ENCODE measurements at regions not wholly inside any gene's neighbourhood (a gene's known extent, or its start where the extent isn't known, plus 50 kb on each side); places are given as distances from the start of the nearest gene placed in this dataset.

DNA sequence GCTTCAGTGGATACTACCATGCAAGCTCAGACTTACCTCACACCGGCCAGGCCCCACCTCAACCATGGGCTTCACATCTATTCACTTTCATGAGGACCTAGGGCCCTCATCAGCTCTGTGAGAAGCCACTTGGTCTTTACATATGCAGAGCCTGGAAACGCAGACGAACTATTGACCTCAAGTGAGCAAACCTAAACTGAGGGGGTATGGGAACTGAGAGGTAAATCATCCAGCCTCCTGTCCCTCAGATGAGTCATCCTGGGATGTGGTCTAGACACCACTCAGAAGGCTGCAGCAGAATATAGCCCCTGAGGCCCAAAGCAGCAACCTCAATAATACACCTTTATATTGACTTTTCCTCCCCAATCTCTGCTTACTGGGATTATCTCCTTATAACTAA lies 578.0 kb downstream of the INSC start:
- TF ChIP-seq, protein P1, sequence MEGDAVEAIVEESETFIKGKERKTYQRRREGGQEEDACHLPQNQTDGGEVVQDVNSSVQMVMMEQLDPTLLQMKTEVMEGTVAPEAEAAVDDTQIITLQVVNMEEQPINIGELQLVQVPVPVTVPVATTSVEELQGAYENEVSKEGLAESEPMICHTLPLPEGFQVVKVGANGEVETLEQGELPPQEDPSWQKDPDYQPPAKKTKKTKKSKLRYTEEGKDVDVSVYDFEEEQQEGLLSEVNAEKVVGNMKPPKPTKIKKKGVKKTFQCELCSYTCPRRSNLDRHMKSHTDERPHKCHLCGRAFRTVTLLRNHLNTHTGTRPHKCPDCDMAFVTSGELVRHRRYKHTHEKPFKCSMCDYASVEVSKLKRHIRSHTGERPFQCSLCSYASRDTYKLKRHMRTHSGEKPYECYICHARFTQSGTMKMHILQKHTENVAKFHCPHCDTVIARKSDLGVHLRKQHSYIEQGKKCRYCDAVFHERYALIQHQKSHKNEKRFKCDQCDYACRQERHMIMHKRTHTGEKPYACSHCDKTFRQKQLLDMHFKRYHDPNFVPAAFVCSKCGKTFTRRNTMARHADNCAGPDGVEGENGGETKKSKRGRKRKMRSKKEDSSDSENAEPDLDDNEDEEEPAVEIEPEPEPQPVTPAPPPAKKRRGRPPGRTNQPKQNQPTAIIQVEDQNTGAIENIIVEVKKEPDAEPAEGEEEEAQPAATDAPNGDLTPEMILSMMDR (IDR thresholded peaks at IDR 0.05 in 2 of 3, conservative IDR thresholded peaks at IDR 0.05 in 1 of 3; ENCODE audit: borderline replicate concordance in 1 of 3, insufficient read depth in 1 of 3, low read depth in 2 of 3, low read length in 2 of 3): no peak
- no peak for TF ChIP-seq CBX3 (IDR thresholded peaks at IDR 0.05; ENCODE audit: low read depth)
- TF ChIP-seq RAD21 (IDR thresholded peaks at IDR 0.05; ENCODE audit: low read depth): no peak
- ChIA-PET CTCF (no interaction called here), RAD21 (ENCODE audit: low non-redundant PET in 1 of 2, low total read pairs in 2 of 2, uncharacterized antibody in 2 of 2, unreplicated experiment in 2 of 2) (no interaction called here), POLR2A (no interaction called here)
- Histone ChIP-seq H3K9ac (ENCODE audit: low read length) (no peak overlapping the region), H3K4me1 (ENCODE audit: control insufficient read depth in 1 of 2, insufficient read depth in 2 of 2, low read length in 2 of 2) (no peaks in the 10 kb centered on the region), H3K79me2 (ENCODE audit: insufficient read depth, low read length) (no peaks in the 10 kb centered on the region), H3K4me3 (replicated peaks in 1 of 2; ENCODE audit: low read depth in 1 of 2, low read length in 2 of 2) (no peak overlapping the region), H3K27ac (ENCODE audit: low read depth, low read length) (no peak overlapping the region), H3K4me2 (ENCODE audit: low read length) (no peak overlapping the region), H3K9me3 (ENCODE audit: control insufficient read depth in 1 of 2, insufficient read depth in 1 of 2, low read depth in 1 of 2, low read length in 2 of 2) (no peaks in the 10 kb centered on the region), H2AFZ (ENCODE audit: low read depth, low read length, poor library complexity, severe bottlenecking) (no peak overlapping the region), H4K20me1 (ENCODE audit: insufficient read depth) (no peaks in the 10 kb centered on the region), H3K36me3 (ENCODE audit: control insufficient read depth in 1 of 2, insufficient read depth in 2 of 2, low read length in 2 of 2) (no peaks in the 10 kb centered on the region), H3K9me2 (ENCODE audit: insufficient read depth) (no peaks in the 10 kb centered on the region), H3K27me3 (ENCODE audit: insufficient read depth, low read length) (0 out of 2 replicates have a peak, but pooled peaks cover 5% of the 10 kb centered on the region)
- BruUV-seq (replicated peaks): no TSS peak
- DNase-seq (ENCODE audit: low read depth, low spot score) (no peak), ATAC-seq (no peak)
- intact Hi-C loops (cut with micrococcal nuclease): no loop called here

DNA sequence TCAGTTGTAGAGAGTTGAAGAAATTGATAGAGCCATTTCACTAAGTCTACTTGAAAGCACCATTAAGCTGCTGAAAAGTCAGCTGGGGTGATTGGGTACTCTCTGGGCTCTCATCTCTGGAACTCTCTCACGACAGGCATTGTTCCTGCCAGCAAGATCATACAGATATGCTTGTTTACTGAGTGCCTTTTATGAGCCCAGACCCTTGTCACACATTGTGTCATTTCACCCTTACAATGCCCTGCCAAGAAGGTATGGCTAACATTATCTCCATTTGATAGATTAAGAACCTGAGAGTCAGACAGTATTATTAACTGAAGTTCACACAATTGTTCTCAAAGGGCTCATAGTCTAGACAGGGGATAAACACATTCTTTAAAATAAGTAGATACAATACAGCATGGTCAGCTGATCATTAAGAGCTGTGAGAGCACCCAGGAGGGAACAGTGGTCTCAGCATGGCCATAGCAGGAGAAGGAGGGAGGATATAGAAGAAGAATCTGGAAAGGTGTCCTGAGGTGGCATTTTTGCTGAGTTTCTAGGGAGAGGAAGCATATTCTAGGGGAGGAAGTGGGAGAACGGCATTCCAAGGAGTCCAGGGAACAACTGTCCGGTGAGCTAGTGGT lies 580.5 kb downstream of the INSC start:
- no peak overlapping the region for H3K4me2 ChIP-seq (ENCODE audit: low read length)
- DNase-seq (ENCODE audit: low read depth, low spot score) (no peak), ATAC-seq (no peak)
- no peaks in the 10 kb centered on the region for H3K9me3 ChIP-seq (ENCODE audit: control insufficient read depth in 1 of 2, insufficient read depth in 1 of 2, low read depth in 1 of 2, low read length in 2 of 2)
- BruUV-seq (replicated peaks): no TSS peak
- no peak overlapping the region for H3K4me3 ChIP-seq (replicated peaks in 1 of 2; ENCODE audit: low read depth in 1 of 2, low read length in 2 of 2)
- H3K36me3 ChIP-seq (ENCODE audit: control insufficient read depth in 1 of 2, insufficient read depth in 2 of 2, low read length in 2 of 2): no peaks in the 10 kb centered on the region
- H4K20me1 ChIP-seq (ENCODE audit: insufficient read depth): no peaks in the 10 kb centered on the region
- RAD21 ChIA-PET (ENCODE audit: low non-redundant PET in 1 of 2, low total read pairs in 2 of 2, uncharacterized antibody in 2 of 2, unreplicated experiment in 2 of 2): no interaction called here
- no peaks in the 10 kb centered on the region for H3K4me1 ChIP-seq (ENCODE audit: control insufficient read depth in 1 of 2, insufficient read depth in 2 of 2, low read length in 2 of 2)
- H3K9ac ChIP-seq (ENCODE audit: low read length): no peak overlapping the region
- POLR2A ChIA-PET: no interaction called here
- H3K79me2 ChIP-seq (ENCODE audit: insufficient read depth, low read length): no peaks in the 10 kb centered on the region
- CTCF ChIA-PET: no interaction called here
- 0 out of 2 replicates have a peak, but pooled peaks cover 5% of the 10 kb centered on the region for H3K27me3 ChIP-seq (ENCODE audit: insufficient read depth, low read length)
- intact Hi-C loops (cut with micrococcal nuclease): no loop called here
- H3K27ac ChIP-seq (ENCODE audit: low read depth, low read length): no peak overlapping the region
- no peaks in the 10 kb centered on the region for H3K9me2 ChIP-seq (ENCODE audit: insufficient read depth)
- no peak overlapping the region for H2AFZ ChIP-seq (ENCODE audit: low read depth, low read length, poor library complexity, severe bottlenecking)
- TF ChIP-seq ZFX (IDR thresholded peaks at IDR 0.05) (no peak), YY1 (IDR thresholded peaks at IDR 0.05; ENCODE audit: extremely low read depth, insufficient replicate concordance, low read depth, low read length) (no peak), EGR1 (IDR thresholded peaks at IDR 0.05; ENCODE audit: low read depth) (no peak), ZNF274 (IDR thresholded peaks at IDR 0.05; ENCODE audit: low read depth, low read length) (no peak), RAD21 (IDR thresholded peaks at IDR 0.05; ENCODE audit: low read depth) (no peak), JUND (IDR thresholded peaks at IDR 0.05) (no peak), POLR2A (IDR thresholded peaks at IDR 0.05; ENCODE audit: borderline replicate concordance, extremely low read depth, insufficient read depth, insufficient read length) (no peak), SRF (IDR thresholded peaks at IDR 0.05; ENCODE audit: low read depth) (no peak), CBX3 (IDR thresholded peaks at IDR 0.05; ENCODE audit: low read depth) (no peak), EZH2 (IDR thresholded peaks at IDR 0.05) (no peak), SIN3A (IDR thresholded peaks at IDR 0.05; ENCODE audit: low read depth) (no peak), CEBPB (IDR thresholded peaks at IDR 0.05; ENCODE audit: low read depth) (no peak), TCF7L2 (IDR thresholded peaks at IDR 0.05; ENCODE audit: borderline replicate concordance, extremely low read depth, insufficient read depth, insufficient read length) (no peak), SP1 (IDR thresholded peaks at IDR 0.05; ENCODE audit: low read depth) (no peak), ELF1 (IDR thresholded peaks at IDR 0.05; ENCODE audit: borderline replicate concordance, low read depth) (no peak), EZH2phosphoT487 (IDR thresholded peaks at IDR 0.05; ENCODE audit: borderline replicate concordance) (no peak)
- TF ChIP-seq, protein P2, sequence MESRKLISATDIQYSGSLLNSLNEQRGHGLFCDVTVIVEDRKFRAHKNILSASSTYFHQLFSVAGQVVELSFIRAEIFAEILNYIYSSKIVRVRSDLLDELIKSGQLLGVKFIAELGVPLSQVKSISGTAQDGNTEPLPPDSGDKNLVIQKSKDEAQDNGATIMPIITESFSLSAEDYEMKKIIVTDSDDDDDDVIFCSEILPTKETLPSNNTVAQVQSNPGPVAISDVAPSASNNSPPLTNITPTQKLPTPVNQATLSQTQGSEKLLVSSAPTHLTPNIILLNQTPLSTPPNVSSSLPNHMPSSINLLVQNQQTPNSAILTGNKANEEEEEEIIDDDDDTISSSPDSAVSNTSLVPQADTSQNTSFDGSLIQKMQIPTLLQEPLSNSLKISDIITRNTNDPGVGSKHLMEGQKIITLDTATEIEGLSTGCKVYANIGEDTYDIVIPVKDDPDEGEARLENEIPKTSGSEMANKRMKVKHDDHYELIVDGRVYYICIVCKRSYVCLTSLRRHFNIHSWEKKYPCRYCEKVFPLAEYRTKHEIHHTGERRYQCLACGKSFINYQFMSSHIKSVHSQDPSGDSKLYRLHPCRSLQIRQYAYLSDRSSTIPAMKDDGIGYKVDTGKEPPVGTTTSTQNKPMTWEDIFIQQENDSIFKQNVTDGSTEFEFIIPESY (IDR thresholded peaks at IDR 0.05; ENCODE audit: extremely low read depth, insufficient replicate concordance, low read length): no peak
- TF ChIP-seq, protein P3, sequence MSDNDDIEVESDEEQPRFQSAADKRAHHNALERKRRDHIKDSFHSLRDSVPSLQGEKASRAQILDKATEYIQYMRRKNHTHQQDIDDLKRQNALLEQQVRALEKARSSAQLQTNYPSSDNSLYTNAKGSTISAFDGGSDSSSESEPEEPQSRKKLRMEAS (IDR thresholded peaks at IDR 0.05): no peak

Data from HCT116 (cell line).